Dendritic cell treated with granulocyte-macrophage colony-stimulating factor and Interleukin-4, amounts not matched to agents 40 ng/mL and 50 ng/mL, for 4 days (primary cell): ENCODE measurements at regions not wholly inside any gene's neighbourhood (a gene's known extent, or its start where the extent isn't known, plus 50 kb on each side); places are given as distances from the start of the nearest gene placed in this dataset.

ENCODE experiments used
- H3K27ac Mint-ChIP-seq: one replicate; pipeline ENCODE4 v1.8.0; 2022; ENCODE audit warnings: mild to moderate bottlenecking, mixed read lengths
- H3K27me3 Mint-ChIP-seq: one replicate; pipeline ENCODE4 v1.8.0; 2022; ENCODE audit warnings: mild to moderate bottlenecking, mixed read lengths
- H3K36me3 Mint-ChIP-seq: one replicate; pipeline ENCODE4 v1.8.0; 2022; ENCODE audit warnings: low read depth, mixed read lengths
- H3K4me1 Mint-ChIP-seq: one replicate; pipeline ENCODE4 v1.8.0; 2022; ENCODE audit warnings: low read depth, mixed read lengths
- H3K4me3 Mint-ChIP-seq: one replicate; pipeline ENCODE4 v1.8.0; 2022; ENCODE audit warnings: mild to moderate bottlenecking, moderate library complexity, mixed read lengths
- H3K9me3 Mint-ChIP-seq: one replicate; pipeline ENCODE4 v1.8.0; 2022; ENCODE audit warnings: mixed read lengths
- intact Hi-C: fragments of 100-400 bp; cut with micrococcal nuclease; formaldehyde crosslinking; loops from one replicate; pipeline ENCODE4 v1.15.0; 2022

- no peaks in the 10 kb centered on the region for H3K4me1 Mint-ChIP-seq
- no peak overlapping the region for H3K4me3 Mint-ChIP-seq
- H3K27me3 Mint-ChIP-seq, result no peaks in the 10 kb centered on the region
- peaks cover 10% of the 10 kb centered on the region for H3K9me3 Mint-ChIP-seq
- intact Hi-C loops, result no loop called here
- no peak overlapping the region for H3K27ac Mint-ChIP-seq
- H3K36me3 Mint-ChIP-seq, result no peaks in the 10 kb centered on the region
Measured at GRCh38 chr1:195065437-195065836, 1542.8 kb downstream of the KCNT2 start.

- no peak overlapping the region for H3K4me3 Mint-ChIP-seq
- H3K4me1 Mint-ChIP-seq, result no peaks in the 10 kb centered on the region
- H3K9me3 Mint-ChIP-seq, result peaks cover 10% of the 10 kb centered on the region
- H3K27ac Mint-ChIP-seq, result no peak overlapping the region
- intact Hi-C loops, result no loop called here
- H3K36me3 Mint-ChIP-seq, result no peaks in the 10 kb centered on the region
- no peaks in the 10 kb centered on the region for H3K27me3 Mint-ChIP-seq
Measured at GRCh38 chr1:195064358-195064757, 1543.9 kb downstream of the KCNT2 start.

GRCh38 chr1:195054217-195054687, 1554.0 kb downstream of the KCNT2 start:
- no peaks in the 10 kb centered on the region for H3K36me3 Mint-ChIP-seq
- H3K27me3 Mint-ChIP-seq, result no peaks in the 10 kb centered on the region
- H3K4me3 Mint-ChIP-seq, result no peak overlapping the region
- no peak overlapping the region for H3K27ac Mint-ChIP-seq
- peaks cover 9% of the 10 kb centered on the region for H3K9me3 Mint-ChIP-seq
- intact Hi-C loops, result no loop called here
- no peaks in the 10 kb centered on the region for H3K4me1 Mint-ChIP-seq

- intact Hi-C loops, result no loop called here
- H3K36me3 Mint-ChIP-seq, result no peaks in the 10 kb centered on the region
- H3K4me1 Mint-ChIP-seq, result no peaks in the 10 kb centered on the region
- H3K9me3 Mint-ChIP-seq, result peaks cover 9% of the 10 kb centered on the region
- no peak overlapping the region for H3K4me3 Mint-ChIP-seq
- no peaks in the 10 kb centered on the region for H3K27me3 Mint-ChIP-seq
- no peak overlapping the region for H3K27ac Mint-ChIP-seq
Measured at GRCh38 chr1:195053478-195053877, 1554.8 kb downstream of the KCNT2 start.

- intact Hi-C loops, result no loop called here
- H3K27me3 Mint-ChIP-seq, result no peaks in the 10 kb centered on the region
- H3K9me3 Mint-ChIP-seq, result peaks cover 5% of the 10 kb centered on the region
- H3K4me3 Mint-ChIP-seq, result no peak overlapping the region
- H3K4me1 Mint-ChIP-seq, result no peaks in the 10 kb centered on the region
- H3K27ac Mint-ChIP-seq, result no peak overlapping the region
- H3K36me3 Mint-ChIP-seq, result no peaks in the 10 kb centered on the region
Measured at GRCh38 chr1:195047772-195048171, 1560.5 kb downstream of the KCNT2 start.

- no peaks in the 10 kb centered on the region for H3K4me1 Mint-ChIP-seq
- intact Hi-C loops, result no loop called here
- H3K9me3 Mint-ChIP-seq, result peaks cover 5% of the 10 kb centered on the region
- no peak overlapping the region for H3K27ac Mint-ChIP-seq
- no peaks in the 10 kb centered on the region for H3K36me3 Mint-ChIP-seq
- no peaks in the 10 kb centered on the region for H3K27me3 Mint-ChIP-seq
- no peak overlapping the region for H3K4me3 Mint-ChIP-seq
Measured at GRCh38 chr1:195045072-195045471, 1563.2 kb downstream of the KCNT2 start.

- peaks cover 43% of the 10 kb centered on the region for H3K9me3 Mint-ChIP-seq
- intact Hi-C loops, result no loop called here
- H3K4me1 Mint-ChIP-seq, result no peaks in the 10 kb centered on the region
- no peaks in the 10 kb centered on the region for H3K27me3 Mint-ChIP-seq
- H3K27ac Mint-ChIP-seq, result no peak overlapping the region
- no peaks in the 10 kb centered on the region for H3K36me3 Mint-ChIP-seq
- no peak overlapping the region for H3K4me3 Mint-ChIP-seq
Measured at GRCh38 chr1:195030793-195031192, 1577.4 kb downstream of the KCNT2 start.

- no peaks in the 10 kb centered on the region for H3K4me1 Mint-ChIP-seq
- peaks cover 14% of the 10 kb centered on the region for H3K9me3 Mint-ChIP-seq
- H3K27me3 Mint-ChIP-seq, result no peaks in the 10 kb centered on the region
- intact Hi-C loops, result no loop called here
- no peak overlapping the region for H3K4me3 Mint-ChIP-seq
- H3K27ac Mint-ChIP-seq, result no peak overlapping the region
- H3K36me3 Mint-ChIP-seq, result no peaks in the 10 kb centered on the region
Measured at GRCh38 chr1:195026792-195027191, 1581.4 kb downstream of the KCNT2 start.

GRCh38 chr1:195019385-195019784, 1588.9 kb downstream of the KCNT2 start:
- no peaks in the 10 kb centered on the region for H3K27me3 Mint-ChIP-seq
- H3K4me3 Mint-ChIP-seq, result no peak overlapping the region
- no peak overlapping the region for H3K27ac Mint-ChIP-seq
- peaks cover 11% of the 10 kb centered on the region for H3K9me3 Mint-ChIP-seq
- H3K36me3 Mint-ChIP-seq, result no peaks in the 10 kb centered on the region
- intact Hi-C loops, result no loop called here
- no peaks in the 10 kb centered on the region for H3K4me1 Mint-ChIP-seq

- no peaks in the 10 kb centered on the region for H3K4me1 Mint-ChIP-seq
- H3K4me3 Mint-ChIP-seq, result no peak overlapping the region
- no peaks in the 10 kb centered on the region for H3K27me3 Mint-ChIP-seq
- peaks cover 30% of the 10 kb centered on the region for H3K9me3 Mint-ChIP-seq
- intact Hi-C loops, result no loop called here
- no peak overlapping the region for H3K27ac Mint-ChIP-seq
- no peaks in the 10 kb centered on the region for H3K36me3 Mint-ChIP-seq
Measured at GRCh38 chr1:195012995-195013394, 1595.2 kb downstream of the KCNT2 start.

GRCh38 chr1:195005338-195005737, 1602.9 kb downstream of the KCNT2 start:
- Mint-ChIP-seq H3K36me3 (no peaks in the 10 kb centered on the region), H3K27ac (no peak overlapping the region), H3K4me3 (no peak overlapping the region), H3K4me1 (no peaks in the 10 kb centered on the region), H3K9me3 (peaks cover 10% of the 10 kb centered on the region), H3K27me3 (no peaks in the 10 kb centered on the region)
- intact Hi-C loops, result no loop called here

- intact Hi-C loops, result no loop called here
- H3K27me3 Mint-ChIP-seq, result no peaks in the 10 kb centered on the region
- no peak overlapping the region for H3K27ac Mint-ChIP-seq
- H3K36me3 Mint-ChIP-seq, result no peaks in the 10 kb centered on the region
- no peaks in the 10 kb centered on the region for H3K4me1 Mint-ChIP-seq
- H3K4me3 Mint-ChIP-seq, result no peak overlapping the region
- peaks cover 12% of the 10 kb centered on the region for H3K9me3 Mint-ChIP-seq
Measured at GRCh38 chr1:194990483-194990882, 1617.8 kb downstream of the KCNT2 start.

GRCh38 chr1:194975913-194976312, 1632.3 kb downstream of the KCNT2 start:
- H3K27ac Mint-ChIP-seq, result no peak overlapping the region
- intact Hi-C loops, result no loop called here
- H3K4me1 Mint-ChIP-seq, result no peaks in the 10 kb centered on the region
- H3K27me3 Mint-ChIP-seq, result no peaks in the 10 kb centered on the region
- H3K4me3 Mint-ChIP-seq, result no peak overlapping the region
- peaks cover 23% of the 10 kb centered on the region for H3K9me3 Mint-ChIP-seq
- H3K36me3 Mint-ChIP-seq, result no peaks in the 10 kb centered on the region

- no peaks in the 10 kb centered on the region for H3K4me1 Mint-ChIP-seq
- H3K4me3 Mint-ChIP-seq, result no peak overlapping the region
- H3K27me3 Mint-ChIP-seq, result no peaks in the 10 kb centered on the region
- H3K36me3 Mint-ChIP-seq, result no peaks in the 10 kb centered on the region
- intact Hi-C loops, result no loop called here
- no peak overlapping the region for H3K27ac Mint-ChIP-seq
- H3K9me3 Mint-ChIP-seq, result peaks cover 9% of the 10 kb centered on the region
Measured at GRCh38 chr1:194968916-194969315, 1639.3 kb downstream of the KCNT2 start.

GRCh38 chr1:194959795-194960194, 1648.4 kb downstream of the KCNT2 start:
- Mint-ChIP-seq H3K4me1 (no peaks in the 10 kb centered on the region), H3K4me3 (no peak overlapping the region), H3K27ac (no peak overlapping the region), H3K36me3 (no peaks in the 10 kb centered on the region), H3K9me3 (no peaks in the 10 kb centered on the region), H3K27me3 (no peaks in the 10 kb centered on the region)
- intact Hi-C loops, result no loop called here
